PC-9 (cell line): ENCODE measurements at regions not wholly inside any gene's neighbourhood (a gene's known extent, or its start where the extent isn't known, plus 50 kb on each side); places are given as distances from the start of the nearest gene placed in this dataset.

Source experiments
- EZH2 ChIP-seq: fragments of 200-600 bp; sonication (generic); IDR thresholded peaks from 2 replicates; pipeline ENCODE4 v1.8.0; 2017; ENCODE audit warnings: antibody characterized with exemption, low read depth
- TF ChIP-seq, protein P1 (sequence below): fragments of 200-600 bp; sonication (generic); conservative IDR thresholded peaks from 2 replicates; pipeline ENCODE4 v1.6.1; 2017; ENCODE audit warnings: mixed run types, antibody characterized with exemption, mild to moderate bottlenecking, moderate library complexity

DNA sequence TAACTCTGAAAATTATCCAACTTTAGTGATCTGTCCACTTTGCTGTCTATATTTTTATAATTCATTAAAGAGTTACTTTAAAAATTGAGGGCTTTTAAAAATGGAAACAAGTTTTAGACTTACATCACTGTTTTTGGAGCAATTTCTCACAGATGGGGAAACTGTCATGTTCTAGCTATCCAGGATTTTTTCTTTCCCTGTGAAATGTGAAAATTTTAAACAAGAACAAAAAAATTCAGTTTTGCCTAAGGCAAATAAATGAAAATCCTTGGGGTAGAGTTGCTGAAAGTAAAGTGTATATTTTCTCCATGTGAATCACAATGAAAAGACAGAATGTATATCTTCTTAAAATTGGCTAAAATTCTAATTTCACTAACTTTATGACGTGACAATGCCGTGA is 553.7 kb downstream of the MCTP2 start:
- TF ChIP-seq, protein P1, sequence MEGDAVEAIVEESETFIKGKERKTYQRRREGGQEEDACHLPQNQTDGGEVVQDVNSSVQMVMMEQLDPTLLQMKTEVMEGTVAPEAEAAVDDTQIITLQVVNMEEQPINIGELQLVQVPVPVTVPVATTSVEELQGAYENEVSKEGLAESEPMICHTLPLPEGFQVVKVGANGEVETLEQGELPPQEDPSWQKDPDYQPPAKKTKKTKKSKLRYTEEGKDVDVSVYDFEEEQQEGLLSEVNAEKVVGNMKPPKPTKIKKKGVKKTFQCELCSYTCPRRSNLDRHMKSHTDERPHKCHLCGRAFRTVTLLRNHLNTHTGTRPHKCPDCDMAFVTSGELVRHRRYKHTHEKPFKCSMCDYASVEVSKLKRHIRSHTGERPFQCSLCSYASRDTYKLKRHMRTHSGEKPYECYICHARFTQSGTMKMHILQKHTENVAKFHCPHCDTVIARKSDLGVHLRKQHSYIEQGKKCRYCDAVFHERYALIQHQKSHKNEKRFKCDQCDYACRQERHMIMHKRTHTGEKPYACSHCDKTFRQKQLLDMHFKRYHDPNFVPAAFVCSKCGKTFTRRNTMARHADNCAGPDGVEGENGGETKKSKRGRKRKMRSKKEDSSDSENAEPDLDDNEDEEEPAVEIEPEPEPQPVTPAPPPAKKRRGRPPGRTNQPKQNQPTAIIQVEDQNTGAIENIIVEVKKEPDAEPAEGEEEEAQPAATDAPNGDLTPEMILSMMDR, result no peak
- no peak for TF ChIP-seq EZH2
